ENCODE measurements at regions not wholly inside any gene's neighbourhood (a gene's known extent, or its start where the extent isn't known, plus 50 kb on each side); places are given as distances from the start of the nearest gene placed in this dataset.

GRCh38 chr7:156496363-156496769, 144.2 kb upstream of the RNF32 start:
- H3K4me3 ChIP-seq (ENCODE audit: low read depth, low read length), result no peak overlapping the region
- no peak for DNase-seq (ENCODE audit: low read depth)
- no peak for TF ChIP-seq CTCF (IDR thresholded peaks at IDR 0.05; ENCODE audit: insufficient read depth, low read depth, low read length)

- no peak overlapping the region for H3K4me3 ChIP-seq (ENCODE audit: low read depth, low read length)
- TF ChIP-seq CTCF (IDR thresholded peaks at IDR 0.05; ENCODE audit: insufficient read depth, low read depth, low read length), result no peak
- no peak for DNase-seq (ENCODE audit: low read depth)
Observed at GRCh38 chr7:156494960-156495359, 145.6 kb upstream of the RNF32 start.

DNA sequence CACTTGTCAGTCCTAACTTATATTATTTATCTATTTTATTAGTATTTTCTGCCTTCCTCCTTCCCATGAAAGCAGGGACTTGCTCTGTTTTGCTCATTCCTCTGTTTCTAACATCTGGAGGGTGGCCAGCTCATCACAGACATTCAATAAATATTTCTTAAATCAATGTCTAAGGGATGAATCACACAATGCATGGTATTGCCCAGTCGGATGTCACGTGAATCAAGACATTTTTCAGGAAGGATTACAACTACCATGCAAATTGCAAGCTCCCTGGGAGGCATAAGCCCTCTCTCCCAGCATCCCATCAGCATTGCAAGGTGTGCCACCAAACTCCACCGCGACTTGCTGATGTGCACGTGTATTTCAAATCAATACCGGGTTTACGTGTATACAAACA, 146.6 kb upstream of the RNF32 start:
- no peak for DNase-seq (ENCODE audit: low read depth)

GRCh38 chr7:156492170-156492569, 148.4 kb upstream of the RNF32 start:
- TF ChIP-seq CTCF (IDR thresholded peaks at IDR 0.05; ENCODE audit: insufficient read depth, low read depth, low read length), result no peak
- no peak overlapping the region for H3K4me3 ChIP-seq (ENCODE audit: low read depth, low read length)
- no peak for DNase-seq (ENCODE audit: low read depth)

More for the DNA sequence above, 146.6 kb upstream of the RNF32 start:
- no peak for TF ChIP-seq CTCF (IDR thresholded peaks at IDR 0.05; ENCODE audit: insufficient read depth, low read depth, low read length)
- H3K4me3 ChIP-seq (ENCODE audit: low read depth, low read length), result no peak overlapping the region

- no peak for DNase-seq (ENCODE audit: low read depth)
- H3K4me3 ChIP-seq (ENCODE audit: low read depth, low read length), result no peak overlapping the region
- TF ChIP-seq CTCF (IDR thresholded peaks at IDR 0.05; ENCODE audit: insufficient read depth, low read depth, low read length), result no peak
Observed at GRCh38 chr7:156491435-156491834, 149.1 kb upstream of the RNF32 start.

- H3K4me3 ChIP-seq (ENCODE audit: low read depth, low read length), result no peak overlapping the region
- no peak for TF ChIP-seq CTCF (IDR thresholded peaks at IDR 0.05; ENCODE audit: insufficient read depth, low read depth, low read length)
Observed at GRCh38 chr7:156490021-156490800, 150.4 kb upstream of the RNF32 start.

More at GRCh38 chr7:156490021-156490800, 150.4 kb upstream of the RNF32 start:
- no peak for DNase-seq (ENCODE audit: low read depth)
